ENCODE measurements at regions not wholly inside any gene's neighbourhood (a gene's known extent, or its start where the extent isn't known, plus 50 kb on each side); places are given as distances from the start of the nearest gene placed in this dataset.
"Not testable (repeated sequence)": the region's sequence is repeated elsewhere in the genome, so short reads cannot be mapped to it uniquely, and the experiment has no call there.

- not testable (repeated sequence) for TF ChIP-seq EZH2 (IDR thresholded peaks at IDR 0.05); POLR2A (IDR thresholded peaks at IDR 0.05; ENCODE audit: borderline replicate concordance, extremely low read depth, insufficient read depth, insufficient read length); CTCF (IDR thresholded peaks at IDR 0.05 in 2 of 3, conservative IDR thresholded peaks at IDR 0.05 in 1 of 3; ENCODE audit: borderline replicate concordance in 1 of 3, insufficient read depth in 1 of 3, low read depth in 2 of 3, low read length in 2 of 3); REST (IDR thresholded peaks at IDR 0.05; ENCODE audit: low read depth); YY1 (IDR thresholded peaks at IDR 0.05; ENCODE audit: extremely low read depth, insufficient replicate concordance, low read depth, low read length); FOSL1 (IDR thresholded peaks at IDR 0.05; ENCODE audit: low read depth); TCF7L2 (IDR thresholded peaks at IDR 0.05; ENCODE audit: borderline replicate concordance, extremely low read depth, insufficient read depth, insufficient read length)
Observed at GRCh38 chr16:80892395-80892794, 88.0 kb upstream of the CDYL2 start.

Measured in HCT116 (cell line).